Urinary bladder (tissue), 3 donors: ENCODE measurements at regions not wholly inside any gene's neighbourhood (a gene's known extent, or its start where the extent isn't known, plus 50 kb on each side); places are given as distances from the start of the nearest gene placed in this dataset.

Experiments used
- DNase-seq: peaks from one replicate; pipeline ENCODE4 v3.0.0-alpha.2; 2015; ENCODE audit errors: extremely low spot score
- H3K27ac ChIP-seq: one replicate; pipeline ENCODE4 v1.5.1; 2013; ENCODE audit warnings: low read depth, mild to moderate bottlenecking, moderate library complexity
- H3K36me3 ChIP-seq: one replicate; pipeline ENCODE4 v1.6.1; 2013; ENCODE audit warnings: mild to moderate bottlenecking, moderate library complexity; ENCODE audit not compliant: insufficient read depth
- H3K4me1 ChIP-seq: one replicate; pipeline ENCODE4 v1.6.1; 2013; ENCODE audit warnings: mild to moderate bottlenecking, moderate library complexity; ENCODE audit not compliant: insufficient read depth
- H3K4me3 ChIP-seq: one replicate; pipeline ENCODE4 v1.5.1; 2013; ENCODE audit warnings: low read depth, low read length
- WGBS: extraction: QIAGEN DNeasy Blood & Tissue Kit; methylation state at CpG from one replicate; pipeline ENCODE4 v1.1.7; 2013; 5-methylcytosine and 5-hydroxymethylcytosine counted together
- donor health status: healthy with polysubstance abuse.
- donor health status: healthy.

GRCh38 chr9:90445391-90445790 lies 197.2 kb downstream of the DIRAS2 start:
- no peaks in the 10 kb centered on the region for H3K36me3 ChIP-seq
- no peak overlapping the region for H3K27ac ChIP-seq
- 59% methylated on average over 3 of the region's 3 CpGs for WGBS
- DNase-seq: no peak
- H3K4me1 ChIP-seq: no peaks in the 10 kb centered on the region
- no peak overlapping the region for H3K4me3 ChIP-seq

- no peaks in the 10 kb centered on the region for H3K4me1 ChIP-seq
- H3K27ac ChIP-seq: no peak overlapping the region
- no peaks in the 10 kb centered on the region for H3K36me3 ChIP-seq
- H3K4me3 ChIP-seq: no peak overlapping the region
- 64% methylated on average over 7 of the region's 7 CpGs for WGBS
- no peak for DNase-seq
Observed at GRCh38 chr9:90446200-90446948, 196.2 kb downstream of the DIRAS2 start.

- DNase-seq: no peak
- no peaks in the 10 kb centered on the region for H3K36me3 ChIP-seq
- WGBS: 86% methylated on average over 4 of the region's 4 CpGs
- no peak overlapping the region for H3K27ac ChIP-seq
- no peaks in the 10 kb centered on the region for H3K4me1 ChIP-seq
- no peak overlapping the region for H3K4me3 ChIP-seq
Observed at GRCh38 chr9:90447773-90448172, 194.9 kb downstream of the DIRAS2 start.

GRCh38 chr9:90449213-90449925 lies 193.3 kb downstream of the DIRAS2 start:
- Histone ChIP-seq H3K4me3 (no peak overlapping the region), H3K4me1 (no peaks in the 10 kb centered on the region), H3K36me3 (no peaks in the 10 kb centered on the region), H3K27ac (no peak overlapping the region)
- 83% methylated on average over 4 of the region's 4 CpGs for WGBS
- no peak for DNase-seq

- Histone ChIP-seq H3K36me3 (no peaks in the 10 kb centered on the region), H3K4me1 (no peaks in the 10 kb centered on the region), H3K4me3 (no peak overlapping the region), H3K27ac (no peak overlapping the region)
- no peak for DNase-seq
- WGBS: 85% methylated on average over 1 of the region's 1 CpG
Observed at GRCh38 chr9:90451804-90452203, 190.8 kb downstream of the DIRAS2 start.

GRCh38 chr9:90455316-90455715 lies 187.3 kb downstream of the DIRAS2 start:
- H3K27ac ChIP-seq: no peak overlapping the region
- H3K4me3 ChIP-seq: no peak overlapping the region
- no peaks in the 10 kb centered on the region for H3K4me1 ChIP-seq
- WGBS: 83% methylated on average over 4 of the region's 4 CpGs
- no peak for DNase-seq
- H3K36me3 ChIP-seq: no peaks in the 10 kb centered on the region

GRCh38 chr9:90457386-90458190 lies 185.0 kb downstream of the DIRAS2 start:
- H3K27ac ChIP-seq: no peak overlapping the region
- WGBS: 86% methylated on average over 9 of the region's 9 CpGs
- H3K36me3 ChIP-seq: no peaks in the 10 kb centered on the region
- no peaks in the 10 kb centered on the region for H3K4me1 ChIP-seq
- no peak overlapping the region for H3K4me3 ChIP-seq
- no peak for DNase-seq

GRCh38 chr9:90458485-90458884 lies 184.1 kb downstream of the DIRAS2 start:
- WGBS: 80% methylated on average over 4 of the region's 4 CpGs
- Histone ChIP-seq H3K4me3 (no peak overlapping the region), H3K4me1 (no peaks in the 10 kb centered on the region), H3K36me3 (no peaks in the 10 kb centered on the region), H3K27ac (no peak overlapping the region)
- DNase-seq: no peak

- 83% methylated on average over 4 of the region's 4 CpGs for WGBS
- H3K4me1 ChIP-seq: no peaks in the 10 kb centered on the region
- no peaks in the 10 kb centered on the region for H3K36me3 ChIP-seq
- no peak overlapping the region for H3K4me3 ChIP-seq
- no peak for DNase-seq
- H3K27ac ChIP-seq: no peak overlapping the region
Observed at GRCh38 chr9:90459321-90459720, 183.3 kb downstream of the DIRAS2 start.

GRCh38 chr9:90460220-90460619 lies 182.4 kb downstream of the DIRAS2 start:
- H3K4me1 ChIP-seq: no peaks in the 10 kb centered on the region
- H3K36me3 ChIP-seq: no peaks in the 10 kb centered on the region
- no peak for DNase-seq
- no peak overlapping the region for H3K27ac ChIP-seq
- WGBS: 34% methylated on average over 7 of the region's 7 CpGs
- H3K4me3 ChIP-seq: no peak overlapping the region

GRCh38 chr9:90464978-90465377 lies 177.6 kb downstream of the DIRAS2 start:
- no peak for DNase-seq
- Histone ChIP-seq H3K36me3 (no peaks in the 10 kb centered on the region), H3K4me1 (no peaks in the 10 kb centered on the region), H3K4me3 (no peak overlapping the region), H3K27ac (no peak overlapping the region)
- 49% methylated on average over 2 of the region's 2 CpGs for WGBS

GRCh38 chr9:90466441-90466840 lies 176.2 kb downstream of the DIRAS2 start:
- no peak for DNase-seq
- Histone ChIP-seq H3K27ac (no peak overlapping the region), H3K4me1 (no peaks in the 10 kb centered on the region), H3K36me3 (no peaks in the 10 kb centered on the region), H3K4me3 (no peak overlapping the region)
- WGBS: 78% methylated on average over 3 of the region's 3 CpGs

- DNase-seq: no peak
- WGBS: 78% methylated on average over 8 of the region's 8 CpGs
- Histone ChIP-seq H3K36me3 (no peaks in the 10 kb centered on the region), H3K4me1 (no peaks in the 10 kb centered on the region), H3K4me3 (no peak overlapping the region), H3K27ac (no peak overlapping the region)
Observed at GRCh38 chr9:90469435-90469834, 173.2 kb downstream of the DIRAS2 start.
